ENCODE measurements at regions not wholly inside any gene's neighbourhood (a gene's known extent, or its start where the extent isn't known, plus 50 kb on each side); places are given as distances from the start of the nearest gene placed in this dataset.

- Mint-ChIP-seq H3K27ac (ENCODE audit: unreplicated experiment) (no peak overlapping the region), H3K9me3 (ENCODE audit: unreplicated experiment) (peaks cover 61% of the 10 kb centered on the region), H3K27me3 (ENCODE audit: unreplicated experiment) (no peaks in the 10 kb centered on the region), H3K4me3 (ENCODE audit: unreplicated experiment) (no peak overlapping the region), H3K36me3 (ENCODE audit: unreplicated experiment) (no peaks in the 10 kb centered on the region), H3K4me1 (ENCODE audit: unreplicated experiment) (no peaks in the 10 kb centered on the region)
- no peak for TF ChIP-seq CTCF (IDR thresholded peaks at IDR 0.05)
- no peak for DNase-seq (ENCODE audit: extremely low spot score, unreplicated experiment)
Observed at GRCh38 chr10:131492211-131492857, 180.8 kb upstream of the TCERG1L start.

- Mint-ChIP-seq H3K36me3 (ENCODE audit: unreplicated experiment) (no peaks in the 10 kb centered on the region), H3K4me1 (ENCODE audit: unreplicated experiment) (no peaks in the 10 kb centered on the region), H3K27me3 (ENCODE audit: unreplicated experiment) (no peaks in the 10 kb centered on the region), H3K9me3 (ENCODE audit: unreplicated experiment) (peaks cover 62% of the 10 kb centered on the region), H3K4me3 (ENCODE audit: unreplicated experiment) (no peak overlapping the region), H3K27ac (ENCODE audit: unreplicated experiment) (no peak overlapping the region)
- no peak for DNase-seq (ENCODE audit: extremely low spot score, unreplicated experiment)
- no peak for TF ChIP-seq CTCF (IDR thresholded peaks at IDR 0.05)
Observed at GRCh38 chr10:131493432-131493831, 181.9 kb upstream of the TCERG1L start.

- Mint-ChIP-seq H3K36me3 (ENCODE audit: unreplicated experiment) (no peaks in the 10 kb centered on the region), H3K27ac (ENCODE audit: unreplicated experiment) (no peak overlapping the region), H3K4me3 (ENCODE audit: unreplicated experiment) (no peak overlapping the region), H3K27me3 (ENCODE audit: unreplicated experiment) (no peaks in the 10 kb centered on the region), H3K4me1 (ENCODE audit: unreplicated experiment) (no peaks in the 10 kb centered on the region), H3K9me3 (ENCODE audit: unreplicated experiment) (peaks cover 56% of the 10 kb centered on the region)
- no peak for DNase-seq (ENCODE audit: extremely low spot score, unreplicated experiment)
- no peak for TF ChIP-seq CTCF (IDR thresholded peaks at IDR 0.05)
Observed at GRCh38 chr10:131494451-131494850, 182.9 kb upstream of the TCERG1L start.

GRCh38 chr10:131495224-131495623 lies 183.7 kb upstream of the TCERG1L start:
- TF ChIP-seq CTCF (IDR thresholded peaks at IDR 0.05): no peak
- Mint-ChIP-seq H3K27ac (ENCODE audit: unreplicated experiment) (no peak overlapping the region), H3K4me3 (ENCODE audit: unreplicated experiment) (no peak overlapping the region), H3K9me3 (ENCODE audit: unreplicated experiment) (peaks cover 50% of the 10 kb centered on the region), H3K4me1 (ENCODE audit: unreplicated experiment) (no peaks in the 10 kb centered on the region), H3K27me3 (ENCODE audit: unreplicated experiment) (no peaks in the 10 kb centered on the region), H3K36me3 (ENCODE audit: unreplicated experiment) (no peaks in the 10 kb centered on the region)
- no peak for DNase-seq (ENCODE audit: extremely low spot score, unreplicated experiment)

GRCh38 chr10:131495892-131496291 lies 184.4 kb upstream of the TCERG1L start:
- Mint-ChIP-seq H3K4me3 (ENCODE audit: unreplicated experiment) (no peak overlapping the region), H3K27ac (ENCODE audit: unreplicated experiment) (no peak overlapping the region), H3K36me3 (ENCODE audit: unreplicated experiment) (no peaks in the 10 kb centered on the region), H3K9me3 (ENCODE audit: unreplicated experiment) (peaks cover 49% of the 10 kb centered on the region), H3K4me1 (ENCODE audit: unreplicated experiment) (no peaks in the 10 kb centered on the region), H3K27me3 (ENCODE audit: unreplicated experiment) (no peaks in the 10 kb centered on the region)
- DNase-seq (ENCODE audit: extremely low spot score, unreplicated experiment): peak; percentile 82
- TF ChIP-seq CTCF (IDR thresholded peaks at IDR 0.05): no peak

Measured in osteocyte (in vitro differentiated cells).